ENCODE measurements at regions not wholly inside any gene's neighbourhood (a gene's known extent, or its start where the extent isn't known, plus 50 kb on each side); places are given as distances from the start of the nearest gene placed in this dataset.

DNA sequence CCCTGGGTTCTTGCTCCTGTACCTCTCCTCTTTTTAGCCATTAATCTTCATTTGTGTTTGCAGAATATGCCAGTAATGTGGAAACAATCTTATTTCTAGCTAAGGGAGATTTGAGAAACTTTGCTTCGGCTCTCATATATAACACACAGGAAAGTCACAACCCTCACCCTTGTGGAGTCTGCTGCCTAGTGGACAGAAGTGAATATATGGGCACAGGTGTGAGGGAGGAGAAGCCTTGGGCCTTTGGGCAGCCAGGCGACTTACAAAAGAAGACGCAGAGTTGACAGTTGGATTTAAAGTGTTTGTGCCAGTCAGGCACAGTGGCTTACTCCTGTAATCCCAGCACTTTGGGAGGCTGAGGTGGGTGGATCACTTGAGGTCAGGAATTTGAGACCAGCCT, 181.8 kb upstream of the TBL1XR1 start:
- H3K27ac ChIP-seq = no peak overlapping the region
- no peak overlapping the region for H3K4me3 ChIP-seq
- H3K9me3 ChIP-seq = peaks cover 0 to 6% of the 10 kb centered on the region in 2 donors
- ATAC-seq (no peak), DNase-seq (no peak)
- TF ChIP-seq, protein P1, sequence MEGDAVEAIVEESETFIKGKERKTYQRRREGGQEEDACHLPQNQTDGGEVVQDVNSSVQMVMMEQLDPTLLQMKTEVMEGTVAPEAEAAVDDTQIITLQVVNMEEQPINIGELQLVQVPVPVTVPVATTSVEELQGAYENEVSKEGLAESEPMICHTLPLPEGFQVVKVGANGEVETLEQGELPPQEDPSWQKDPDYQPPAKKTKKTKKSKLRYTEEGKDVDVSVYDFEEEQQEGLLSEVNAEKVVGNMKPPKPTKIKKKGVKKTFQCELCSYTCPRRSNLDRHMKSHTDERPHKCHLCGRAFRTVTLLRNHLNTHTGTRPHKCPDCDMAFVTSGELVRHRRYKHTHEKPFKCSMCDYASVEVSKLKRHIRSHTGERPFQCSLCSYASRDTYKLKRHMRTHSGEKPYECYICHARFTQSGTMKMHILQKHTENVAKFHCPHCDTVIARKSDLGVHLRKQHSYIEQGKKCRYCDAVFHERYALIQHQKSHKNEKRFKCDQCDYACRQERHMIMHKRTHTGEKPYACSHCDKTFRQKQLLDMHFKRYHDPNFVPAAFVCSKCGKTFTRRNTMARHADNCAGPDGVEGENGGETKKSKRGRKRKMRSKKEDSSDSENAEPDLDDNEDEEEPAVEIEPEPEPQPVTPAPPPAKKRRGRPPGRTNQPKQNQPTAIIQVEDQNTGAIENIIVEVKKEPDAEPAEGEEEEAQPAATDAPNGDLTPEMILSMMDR (IDR thresholded peaks at IDR 0.05) = no peak
- no peaks in the 10 kb centered on the region for H3K36me3 ChIP-seq
- no peaks in the 10 kb centered on the region for H3K27me3 ChIP-seq
- intact Hi-C loops (cut with DNase I) = no loop called here
- H3K4me1 ChIP-seq = no peaks in the 10 kb centered on the region

DNA sequence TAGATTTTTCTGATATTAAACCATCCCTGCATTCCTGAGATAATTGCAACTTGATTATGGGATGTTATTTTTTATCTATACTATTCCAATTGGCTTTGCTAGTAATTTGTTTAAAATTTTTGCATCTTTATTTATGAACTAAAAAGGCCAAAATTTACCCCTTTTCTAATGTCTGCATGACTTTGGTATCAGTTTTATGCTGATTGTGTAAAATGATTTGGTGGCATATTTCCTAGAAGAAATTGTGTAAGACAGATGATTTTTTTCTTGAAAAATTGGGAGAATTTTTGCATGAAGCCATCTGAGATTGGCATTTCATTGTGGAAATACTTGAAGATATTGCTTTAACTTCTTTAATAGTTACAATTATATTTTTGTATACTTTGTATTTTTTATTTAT, 183.8 kb upstream of the TBL1XR1 start:
- ATAC-seq = no peak
- no peak overlapping the region for H3K4me3 ChIP-seq
- TF ChIP-seq, protein P1 (IDR thresholded peaks at IDR 0.05) = no peak
- no peaks in the 10 kb centered on the region for H3K36me3 ChIP-seq
- H3K27me3 ChIP-seq = no peaks in the 10 kb centered on the region
- no peak overlapping the region for H3K27ac ChIP-seq
- no peak for DNase-seq
- H3K9me3 ChIP-seq = peaks cover 0 to 6% of the 10 kb centered on the region in 2 donors
- intact Hi-C loops (cut with DNase I) = no loop called here
- H3K4me1 ChIP-seq = no peaks in the 10 kb centered on the region

DNA sequence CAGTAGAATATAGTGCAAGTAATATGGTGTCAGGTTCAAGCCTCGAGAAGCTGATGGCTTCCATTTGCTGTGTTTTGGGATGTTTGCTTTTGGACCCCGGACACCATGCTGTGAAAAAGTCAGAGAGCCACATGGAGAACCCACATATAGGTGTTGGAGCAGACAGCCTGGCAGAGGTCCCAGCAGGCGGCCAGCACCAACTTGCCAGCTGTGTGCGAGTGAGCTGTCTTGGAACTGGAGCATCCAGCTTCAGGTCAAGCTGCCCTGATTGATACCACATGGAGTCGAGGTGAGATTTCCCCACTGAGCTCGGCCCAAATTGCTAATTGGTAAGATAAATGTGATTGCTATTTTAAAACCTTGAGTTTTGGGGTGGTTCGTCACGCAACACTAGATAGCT, 185.7 kb upstream of the TBL1XR1 start:
- no peaks in the 10 kb centered on the region for H3K27me3 ChIP-seq
- H3K36me3 ChIP-seq = no peaks in the 10 kb centered on the region
- intact Hi-C loops (cut with DNase I) = no loop called here
- no peak overlapping the region for H3K4me3 ChIP-seq
- peaks cover 0 to 6% of the 10 kb centered on the region in 2 donors for H3K9me3 ChIP-seq
- TF ChIP-seq, protein P1 (IDR thresholded peaks at IDR 0.05) = no peak
- H3K4me1 ChIP-seq = no peaks in the 10 kb centered on the region
- no peak for ATAC-seq
- H3K27ac ChIP-seq = no peak overlapping the region
- no peak for DNase-seq

DNA sequence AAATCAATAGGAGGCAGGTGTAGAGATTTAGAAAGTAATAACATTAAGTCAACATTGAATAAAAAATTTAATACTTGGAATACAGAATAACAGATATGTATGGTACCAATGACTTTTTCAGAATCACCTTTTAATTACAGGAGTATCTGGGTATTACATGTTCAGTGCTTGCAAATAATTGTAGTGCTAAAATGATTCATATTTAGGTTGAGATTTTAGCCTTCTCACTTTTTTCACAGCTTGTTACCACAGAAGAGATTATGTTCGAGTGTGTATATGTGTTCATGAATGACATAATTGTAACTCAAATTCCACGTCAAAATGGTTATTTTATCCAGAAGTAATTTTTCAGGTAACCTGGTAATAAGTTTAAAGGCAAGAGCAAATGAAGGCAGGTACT, 187.9 kb upstream of the TBL1XR1 start:
- TF ChIP-seq, protein P1 (IDR thresholded peaks at IDR 0.05) = no peak
- no peaks in the 10 kb centered on the region for H3K36me3 ChIP-seq
- intact Hi-C loops (cut with DNase I) = no loop called here

DNA sequence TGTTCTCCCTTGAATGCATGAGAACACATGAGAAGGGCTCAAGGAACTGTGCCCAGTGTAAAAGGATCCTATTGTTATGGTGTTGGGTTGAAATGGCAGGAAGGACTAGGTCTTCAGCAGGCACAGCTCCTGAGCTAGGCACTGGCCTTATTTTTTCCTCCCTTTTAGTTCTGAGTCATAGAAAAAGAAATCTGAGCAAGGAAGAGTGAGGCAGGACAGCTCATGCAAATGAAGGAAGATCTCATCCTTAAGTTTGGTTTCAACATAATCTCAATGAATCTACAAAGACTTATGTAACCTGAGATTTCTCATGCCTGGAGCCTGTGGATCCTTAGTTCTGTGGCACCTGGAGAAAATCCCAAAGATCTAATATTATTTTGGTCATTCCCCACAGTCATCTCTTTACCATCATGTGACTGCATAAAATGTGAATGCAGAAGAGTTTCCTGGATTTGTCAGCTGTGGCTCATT, 188.6 kb upstream of the TBL1XR1 start:
- no peaks in the 10 kb centered on the region for H3K4me1 ChIP-seq
- H3K4me3 ChIP-seq = no peak overlapping the region
- H3K27me3 ChIP-seq = no peaks in the 10 kb centered on the region
- TF ChIP-seq, protein P1 (IDR thresholded peaks at IDR 0.05) = no peak
- intact Hi-C loops (cut with DNase I) = no loop called here
- H3K36me3 ChIP-seq = no peaks in the 10 kb centered on the region
- no peak overlapping the region for H3K27ac ChIP-seq
- no peak for ATAC-seq
- H3K9me3 ChIP-seq = peaks cover 0 to 3% of the 10 kb centered on the region in 2 donors
- no peak for DNase-seq

More for the DNA sequence above, 187.9 kb upstream of the TBL1XR1 start:
- H3K27me3 ChIP-seq = no peaks in the 10 kb centered on the region
- no peak overlapping the region for H3K4me3 ChIP-seq
- DNase-seq (no peak), ATAC-seq (no peak)
- no peaks in the 10 kb centered on the region for H3K4me1 ChIP-seq
- peaks cover 0 to 6% of the 10 kb centered on the region in 2 donors for H3K9me3 ChIP-seq
- no peak overlapping the region for H3K27ac ChIP-seq
